ENCODE measurements at regions not wholly inside any gene's neighbourhood (a gene's known extent, or its start where the extent isn't known, plus 50 kb on each side); places are given as distances from the start of the nearest gene placed in this dataset.

DNA sequence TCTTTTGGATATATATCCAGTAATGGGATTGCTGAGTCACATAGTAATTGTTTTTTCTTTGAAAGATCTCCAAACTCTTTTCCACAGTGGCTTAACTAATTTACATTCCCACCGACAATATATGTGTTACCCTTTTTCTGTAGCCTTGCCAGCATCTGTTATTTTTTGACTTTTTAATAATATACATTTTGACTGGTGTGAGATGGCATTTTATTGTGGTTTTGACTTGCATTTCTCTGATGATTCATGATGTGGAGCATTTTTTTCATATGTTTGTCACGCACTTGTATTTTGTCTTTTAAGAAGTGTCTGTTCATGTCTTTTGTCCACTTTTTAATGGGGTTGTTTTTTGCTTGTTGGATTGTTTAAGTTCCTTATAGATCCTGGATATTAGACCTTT, 58.9 kb upstream of the OPRM1 start:
- Histone ChIP-seq H3K18ac (ENCODE audit: extremely low read depth, low read length) (no peak overlapping the region), H3K4me2 (ENCODE audit: insufficient read depth in 1 of 2, low read depth in 2 of 2, low read length in 2 of 2) (no peak overlapping the region), H3K9ac (replicated peaks in 1 of 4; ENCODE audit: extremely low read depth in 1 of 4, low read depth in 3 of 4, low read length in 3 of 4) (no peak overlapping the region), H2BK12ac (ENCODE audit: low read depth, low read length) (no peak overlapping the region), H2BK15ac (ENCODE audit: low read length) (no peak overlapping the region), H3K4me1 (replicated peaks in 1 of 4; ENCODE audit: control insufficient read depth in 3 of 4, insufficient read depth in 4 of 4, low read length in 3 of 4) (no peaks in the 10 kb centered on the region; a peak in 1 of 7 replicates), H3K4ac (replicated peaks; ENCODE audit: insufficient read length, low read depth, low read length) (no peak overlapping the region), H2AK5ac (ENCODE audit: low read depth, low read length) (no peak overlapping the region), H3K14ac (ENCODE audit: insufficient read length) (no peak overlapping the region), H3K9me3 (ENCODE audit: insufficient read depth in 2 of 2, low read depth in 1 of 2, low read length in 1 of 2) (peaks cover 4 to 5% of the 10 kb centered on the region in 2 experiments; a peak in 2 of 4 replicates), H2BK20ac (ENCODE audit: low read length) (no peak overlapping the region), H2BK5ac (ENCODE audit: low read depth, low read length) (no peak overlapping the region), H3K4me3 (ENCODE audit: extremely low read depth in 1 of 4, insufficient read depth in 2 of 4, low read depth in 3 of 4, low read length in 4 of 4) (no peak overlapping the region), H3K27ac (ENCODE audit: low read depth, low read length) (no peak overlapping the region), H3K23ac (ENCODE audit: insufficient read length) (no peak overlapping the region), H2BK120ac (replicated peaks; ENCODE audit: low read depth, low read length) (no peak overlapping the region), H4K8ac (ENCODE audit: extremely low read depth, insufficient read depth, low read length) (no peak overlapping the region), H3K79me2 (ENCODE audit: control insufficient read depth in 1 of 2, insufficient read depth in 2 of 2, low read length in 2 of 2) (no peaks in the 10 kb centered on the region), H4K5ac (ENCODE audit: insufficient read length, low read depth, low read length) (no peak overlapping the region), H3K27me3 (replicated peaks in 1 of 4; ENCODE audit: control insufficient read depth in 3 of 4, extremely low read depth in 1 of 4, insufficient read depth in 3 of 4, low read length in 3 of 4) (no peaks in the 10 kb centered on the region), H3K79me1 (ENCODE audit: low read depth, low read length) (no peaks in the 10 kb centered on the region), H3K23me2 (ENCODE audit: low read depth, low read length) (peaks cover 2% of the 10 kb centered on the region; the same call in 1 of the 2 replicates), H3K56ac (replicated peaks; ENCODE audit: insufficient read length, low read depth, low read length) (no peak overlapping the region), H4K20me1 (replicated peaks in 1 of 2; ENCODE audit: control insufficient read depth in 1 of 2, insufficient read depth in 2 of 2, low read length in 2 of 2) (no peaks in the 10 kb centered on the region), H4K91ac (replicated peaks; ENCODE audit: insufficient read length, low read length) (no peak overlapping the region), H2AFZ (ENCODE audit: low read length) (no peak overlapping the region), H3K36me3 (ENCODE audit: control insufficient read depth in 2 of 4, insufficient read depth in 4 of 4, low read length in 3 of 4) (no peaks in the 10 kb centered on the region)
- TF ChIP-seq HDAC2 (IDR thresholded peaks at IDR 0.05; ENCODE audit: borderline replicate concordance in 1 of 2, low read depth in 2 of 2, low read length in 2 of 2) (no peak), CEBPB (IDR thresholded peaks at IDR 0.05; ENCODE audit: low read depth, low read length) (no peak), KDM5A (IDR thresholded peaks at IDR 0.05; ENCODE audit: low read length) (no peak), NANOG (IDR thresholded peaks at IDR 0.05; ENCODE audit: insufficient read depth, low read depth, low read length, poor library complexity, severe bottlenecking) (no peak), SRF (IDR thresholded peaks at IDR 0.05; ENCODE audit: low read depth, low read length) (no peak), SP2 (IDR thresholded peaks at IDR 0.05; ENCODE audit: low read length) (no peak), RXRA (IDR thresholded peaks at IDR 0.05; ENCODE audit: insufficient read depth, low read depth, low read length) (no peak), TBP (IDR thresholded peaks at IDR 0.05; ENCODE audit: low read depth, low read length) (no peak), JUN (IDR thresholded peaks at IDR 0.05; ENCODE audit: low read depth, low read length) (no peak)
- TF ChIP-seq, protein P1, sequence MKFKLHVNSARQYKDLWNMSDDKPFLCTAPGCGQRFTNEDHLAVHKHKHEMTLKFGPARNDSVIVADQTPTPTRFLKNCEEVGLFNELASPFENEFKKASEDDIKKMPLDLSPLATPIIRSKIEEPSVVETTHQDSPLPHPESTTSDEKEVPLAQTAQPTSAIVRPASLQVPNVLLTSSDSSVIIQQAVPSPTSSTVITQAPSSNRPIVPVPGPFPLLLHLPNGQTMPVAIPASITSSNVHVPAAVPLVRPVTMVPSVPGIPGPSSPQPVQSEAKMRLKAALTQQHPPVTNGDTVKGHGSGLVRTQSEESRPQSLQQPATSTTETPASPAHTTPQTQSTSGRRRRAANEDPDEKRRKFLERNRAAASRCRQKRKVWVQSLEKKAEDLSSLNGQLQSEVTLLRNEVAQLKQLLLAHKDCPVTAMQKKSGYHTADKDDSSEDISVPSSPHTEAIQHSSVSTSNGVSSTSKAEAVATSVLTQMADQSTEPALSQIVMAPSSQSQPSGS (IDR thresholded peaks at IDR 0.05; ENCODE audit: low read length), result no peak
- TF ChIP-seq, protein P2, sequence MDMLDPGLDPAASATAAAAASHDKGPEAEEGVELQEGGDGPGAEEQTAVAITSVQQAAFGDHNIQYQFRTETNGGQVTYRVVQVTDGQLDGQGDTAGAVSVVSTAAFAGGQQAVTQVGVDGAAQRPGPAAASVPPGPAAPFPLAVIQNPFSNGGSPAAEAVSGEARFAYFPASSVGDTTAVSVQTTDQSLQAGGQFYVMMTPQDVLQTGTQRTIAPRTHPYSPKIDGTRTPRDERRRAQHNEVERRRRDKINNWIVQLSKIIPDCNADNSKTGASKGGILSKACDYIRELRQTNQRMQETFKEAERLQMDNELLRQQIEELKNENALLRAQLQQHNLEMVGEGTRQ (IDR thresholded peaks at IDR 0.05; ENCODE audit: low read length), result no peak
- ChIA-PET CTCF (ENCODE audit: partially characterized antibody) (interaction anchor here (0.6 kb wide), 1 partner anchor 1325 kb away, joined by 3 read pairs; no protein-coding TSS in a partner anchor), POLR2A (ENCODE audit: partially characterized antibody) (no interaction called here)
- no peak for DNase-seq (ENCODE audit: low read depth in 1 of 2, low spot score in 2 of 2)
- FAIRE-seq, result no peak
- 97% methylated on average over 2 of the region's 2 CpGs; no CpG with 5 or more reads in 1 of the 2 experiments for WGBS, 2 experiments (ENCODE audit: extremely low coverage in 1 of 2, insufficient coverage in 1 of 2, insufficient read length in 1 of 2, insufficient replicate concordance in 2 of 2, low coverage in 1 of 2, low lambda C conversion rate in 2 of 2, missing lambda C conversion rate in 1 of 2)
